ENCODE measurements at regions not wholly inside any gene's neighbourhood (a gene's known extent, or its start where the extent isn't known, plus 50 kb on each side); places are given as distances from the start of the nearest gene placed in this dataset.

GRCh38 chr10:44044549-44044948 is 340.3 kb downstream of the CXCL12 start:
- H3K79me2 ChIP-seq (ENCODE audit: control insufficient read depth, insufficient read depth, low read length) = no peaks in the 10 kb centered on the region
- FAIRE-seq = no peak
- no peak overlapping the region for H3K9ac ChIP-seq (ENCODE audit: control insufficient read depth, extremely low read depth, insufficient read depth, low read length)
- no peak overlapping the region for H2AFZ ChIP-seq (ENCODE audit: control insufficient read depth, low read length)
- no peak overlapping the region for H3K4me2 ChIP-seq (ENCODE audit: control insufficient read depth, extremely low read depth, insufficient read depth, low read depth, low read length)
- no peaks in the 10 kb centered on the region for H3K9me3 ChIP-seq (ENCODE audit: control insufficient read depth, low read depth, low read length)
- no peaks in the 10 kb centered on the region for H3K36me3 ChIP-seq (ENCODE audit: control insufficient read depth in 2 of 2, extremely low read depth in 1 of 2, insufficient read depth in 2 of 2, low read length in 2 of 2)
- no peak overlapping the region for H3K27ac ChIP-seq (ENCODE audit: control insufficient read depth, insufficient read depth, low read length)
- DNase-seq (ENCODE audit: low read depth, low spot score) = no peak
- TF ChIP-seq EZH2 (IDR thresholded peaks at IDR 0.05; ENCODE audit: low read length) (no peak), CTCF (optimal IDR thresholded peaks at IDR 0.05 in 1 of 3, IDR thresholded peaks at IDR 0.05 in 1 of 3, conservative IDR thresholded peaks at IDR 0.05 in 1 of 3; ENCODE audit: extremely low read depth in 1 of 3, insufficient read depth in 2 of 3, low read length in 3 of 3) (no peak)
- no peaks in the 10 kb centered on the region for H4K20me1 ChIP-seq (ENCODE audit: control insufficient read depth, extremely low read depth, insufficient read depth, low read length)
- no peaks in the 10 kb centered on the region for H3K27me3 ChIP-seq (ENCODE audit: control insufficient read depth, extremely low read depth, insufficient read depth, low read length)
- peaks cover 13% of the 10 kb centered on the region for H3K4me1 ChIP-seq (ENCODE audit: control insufficient read depth, extremely low read depth, insufficient read depth, low read length)
- H3K4me3 ChIP-seq (ENCODE audit: control insufficient read depth in 2 of 3, extremely low read depth in 1 of 3, insufficient read depth in 2 of 3, low read depth in 1 of 3, low read length in 3 of 3) = no peak overlapping the region
- no peaks in the 10 kb centered on the region for H3K9me1 ChIP-seq (ENCODE audit: control insufficient read depth, extremely low read depth, insufficient read depth, low read length)
- dilution Hi-C loops (cut with MboI; ENCODE audit: extremely low pct_ligation_motif_present, low sequenced_read_pairs) = no loop called here

DNA sequence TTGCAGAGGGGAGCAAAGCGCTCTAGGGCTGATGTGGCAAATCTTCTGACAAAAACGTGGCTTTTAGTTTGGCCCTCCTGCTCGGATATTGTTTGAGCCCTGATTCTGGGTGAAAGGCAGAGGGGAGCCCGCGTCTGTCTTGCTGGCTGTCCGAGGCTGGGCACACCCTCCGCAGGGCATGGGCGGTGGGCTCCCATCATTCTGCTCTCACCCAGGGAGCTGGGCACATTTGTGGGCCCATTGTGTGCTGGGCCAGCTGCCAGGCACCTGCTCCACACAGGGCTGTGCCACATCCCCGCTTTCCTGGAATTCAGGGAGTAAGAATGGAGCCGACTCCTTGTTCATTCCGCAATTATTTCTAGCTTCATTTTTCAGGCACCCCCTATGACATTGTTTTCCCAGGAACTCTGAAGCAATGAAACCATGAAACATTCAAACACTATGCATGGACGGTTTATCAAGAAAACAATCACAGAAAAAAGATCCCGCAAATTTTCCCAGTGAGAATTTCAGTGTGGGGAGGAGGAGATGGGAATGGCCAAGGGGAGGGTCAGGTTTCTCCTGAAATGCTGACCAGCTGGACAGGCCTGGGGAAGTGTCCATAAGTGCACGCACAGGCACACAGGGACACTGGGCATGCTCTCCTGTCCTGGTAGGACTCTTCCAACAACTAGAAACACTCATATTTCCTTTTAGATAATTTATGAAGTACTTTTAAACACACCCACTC is 341.1 kb downstream of the CXCL12 start:
- H3K27ac ChIP-seq (ENCODE audit: control insufficient read depth, insufficient read depth, low read length) = no peak overlapping the region
- no peak overlapping the region for H3K9ac ChIP-seq (ENCODE audit: control insufficient read depth, extremely low read depth, insufficient read depth, low read length)
- no peaks in the 10 kb centered on the region for H3K36me3 ChIP-seq (ENCODE audit: control insufficient read depth in 2 of 2, extremely low read depth in 1 of 2, insufficient read depth in 2 of 2, low read length in 2 of 2)
- no peaks in the 10 kb centered on the region for H3K9me3 ChIP-seq (ENCODE audit: control insufficient read depth, low read depth, low read length)
- H4K20me1 ChIP-seq (ENCODE audit: control insufficient read depth, extremely low read depth, insufficient read depth, low read length) = no peaks in the 10 kb centered on the region
- DNase-seq (ENCODE audit: low read depth, low spot score) (no peak), FAIRE-seq (no peak)
- peaks cover 13% of the 10 kb centered on the region for H3K4me1 ChIP-seq (ENCODE audit: control insufficient read depth, extremely low read depth, insufficient read depth, low read length)
- no peak overlapping the region for H2AFZ ChIP-seq (ENCODE audit: control insufficient read depth, low read length)
- no peak overlapping the region for H3K4me2 ChIP-seq (ENCODE audit: control insufficient read depth, extremely low read depth, insufficient read depth, low read depth, low read length)
- TF ChIP-seq EZH2 (IDR thresholded peaks at IDR 0.05; ENCODE audit: low read length) (no peak), CTCF (optimal IDR thresholded peaks at IDR 0.05 in 1 of 3, IDR thresholded peaks at IDR 0.05 in 1 of 3, conservative IDR thresholded peaks at IDR 0.05 in 1 of 3; ENCODE audit: extremely low read depth in 1 of 3, insufficient read depth in 2 of 3, low read length in 3 of 3) (no peak)
- no peaks in the 10 kb centered on the region for H3K79me2 ChIP-seq (ENCODE audit: control insufficient read depth, insufficient read depth, low read length)
- dilution Hi-C loops (cut with MboI; ENCODE audit: extremely low pct_ligation_motif_present, low sequenced_read_pairs) = no loop called here
- no peaks in the 10 kb centered on the region for H3K27me3 ChIP-seq (ENCODE audit: control insufficient read depth, extremely low read depth, insufficient read depth, low read length)
- no peaks in the 10 kb centered on the region for H3K9me1 ChIP-seq (ENCODE audit: control insufficient read depth, extremely low read depth, insufficient read depth, low read length)
- H3K4me3 ChIP-seq (ENCODE audit: control insufficient read depth in 2 of 3, extremely low read depth in 1 of 3, insufficient read depth in 2 of 3, low read depth in 1 of 3, low read length in 3 of 3) = no peak overlapping the region
